ENCODE measurements at regions not wholly inside any gene's neighbourhood (a gene's known extent, or its start where the extent isn't known, plus 50 kb on each side); places are given as distances from the start of the nearest gene placed in this dataset.

- H3K27me3 Mint-ChIP-seq (ENCODE audit: low read depth), result no peaks in the 10 kb centered on the region
- no peak for DNase-seq (ENCODE audit: low spot score)
- no peaks in the 10 kb centered on the region for H3K36me3 Mint-ChIP-seq (ENCODE audit: low read depth)
- TF ChIP-seq CTCF (IDR thresholded peaks at IDR 0.05), result no peak
- H3K4me1 Mint-ChIP-seq (ENCODE audit: low read depth), result no peaks in the 10 kb centered on the region
- no peak overlapping the region for H3K4me3 Mint-ChIP-seq (ENCODE audit: unreplicated experiment)
- no peaks in the 10 kb centered on the region for H3K9me3 Mint-ChIP-seq (ENCODE audit: low read depth)
- H3K27ac Mint-ChIP-seq (ENCODE audit: unreplicated experiment), result no peak overlapping the region
Measured at GRCh38 chr13:103805771-103806170, 739.6 kb upstream of the SLC10A2 start.

GRCh38 chr13:103803349-103803748, 737.1 kb upstream of the SLC10A2 start:
- H3K36me3 Mint-ChIP-seq (ENCODE audit: low read depth), result no peaks in the 10 kb centered on the region
- no peak overlapping the region for H3K27ac Mint-ChIP-seq (ENCODE audit: unreplicated experiment)
- no peak for DNase-seq (ENCODE audit: low spot score)
- no peaks in the 10 kb centered on the region for H3K27me3 Mint-ChIP-seq (ENCODE audit: low read depth)
- no peaks in the 10 kb centered on the region for H3K9me3 Mint-ChIP-seq (ENCODE audit: low read depth)
- TF ChIP-seq CTCF (IDR thresholded peaks at IDR 0.05), result no peak
- H3K4me3 Mint-ChIP-seq (ENCODE audit: unreplicated experiment), result no peak overlapping the region
- H3K4me1 Mint-ChIP-seq (ENCODE audit: low read depth), result no peaks in the 10 kb centered on the region

- no peak for DNase-seq (ENCODE audit: low spot score)
- no peaks in the 10 kb centered on the region for H3K27me3 Mint-ChIP-seq (ENCODE audit: low read depth)
- no peak overlapping the region for H3K4me3 Mint-ChIP-seq (ENCODE audit: unreplicated experiment)
- H3K36me3 Mint-ChIP-seq (ENCODE audit: low read depth), result no peaks in the 10 kb centered on the region
- H3K27ac Mint-ChIP-seq (ENCODE audit: unreplicated experiment), result no peak overlapping the region
- TF ChIP-seq CTCF (IDR thresholded peaks at IDR 0.05), result no peak
- no peaks in the 10 kb centered on the region for H3K9me3 Mint-ChIP-seq (ENCODE audit: low read depth)
- no peaks in the 10 kb centered on the region for H3K4me1 Mint-ChIP-seq (ENCODE audit: low read depth)
Measured at GRCh38 chr13:103799028-103799427, 732.8 kb upstream of the SLC10A2 start.

GRCh38 chr13:103795892-103796478, 729.8 kb upstream of the SLC10A2 start:
- no peak for TF ChIP-seq CTCF (IDR thresholded peaks at IDR 0.05)
- Mint-ChIP-seq H3K27ac (ENCODE audit: unreplicated experiment) (no peak overlapping the region), H3K36me3 (ENCODE audit: low read depth) (no peaks in the 10 kb centered on the region), H3K9me3 (ENCODE audit: low read depth) (peaks cover 3% of the 10 kb centered on the region), H3K27me3 (ENCODE audit: low read depth) (no peaks in the 10 kb centered on the region), H3K4me3 (ENCODE audit: unreplicated experiment) (no peak overlapping the region), H3K4me1 (ENCODE audit: low read depth) (no peaks in the 10 kb centered on the region)
- DNase-seq (ENCODE audit: low spot score), result no peak

GRCh38 chr13:103794526-103794925, 728.3 kb upstream of the SLC10A2 start:
- no peaks in the 10 kb centered on the region for H3K4me1 Mint-ChIP-seq (ENCODE audit: low read depth)
- H3K27me3 Mint-ChIP-seq (ENCODE audit: low read depth), result no peaks in the 10 kb centered on the region
- H3K27ac Mint-ChIP-seq (ENCODE audit: unreplicated experiment), result no peak overlapping the region
- no peaks in the 10 kb centered on the region for H3K36me3 Mint-ChIP-seq (ENCODE audit: low read depth)
- DNase-seq (ENCODE audit: low spot score), result no peak
- H3K4me3 Mint-ChIP-seq (ENCODE audit: unreplicated experiment), result no peak overlapping the region
- peaks cover 3% of the 10 kb centered on the region for H3K9me3 Mint-ChIP-seq (ENCODE audit: low read depth)
- TF ChIP-seq CTCF (IDR thresholded peaks at IDR 0.05), result no peak

Data from chondrocyte (in vitro differentiated cells).